ENCODE measurements at regions not wholly inside any gene's neighbourhood (a gene's known extent, or its start where the extent isn't known, plus 50 kb on each side); places are given as distances from the start of the nearest gene placed in this dataset.

DNA sequence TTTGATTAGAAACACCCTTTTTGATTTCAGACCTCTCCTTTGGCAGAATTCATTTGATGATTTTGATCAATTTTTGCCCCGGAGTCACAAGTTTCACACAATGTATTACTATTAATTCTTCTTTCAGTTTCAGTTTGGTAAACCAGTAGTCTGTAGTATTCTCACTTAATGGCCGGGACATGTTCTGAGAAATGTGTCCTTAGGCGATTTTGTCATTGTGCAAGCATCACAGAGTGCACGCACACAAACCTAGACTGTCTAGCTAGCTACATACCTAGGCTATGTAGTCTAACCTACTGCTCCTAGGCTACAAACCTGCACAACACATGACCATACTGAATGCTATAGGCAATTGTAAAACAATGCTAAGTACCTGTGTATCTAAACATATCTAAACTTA is 662.5 kb downstream of the IRX1 start:
- no peak for DNase-seq (ENCODE audit: low spot score)

DNA sequence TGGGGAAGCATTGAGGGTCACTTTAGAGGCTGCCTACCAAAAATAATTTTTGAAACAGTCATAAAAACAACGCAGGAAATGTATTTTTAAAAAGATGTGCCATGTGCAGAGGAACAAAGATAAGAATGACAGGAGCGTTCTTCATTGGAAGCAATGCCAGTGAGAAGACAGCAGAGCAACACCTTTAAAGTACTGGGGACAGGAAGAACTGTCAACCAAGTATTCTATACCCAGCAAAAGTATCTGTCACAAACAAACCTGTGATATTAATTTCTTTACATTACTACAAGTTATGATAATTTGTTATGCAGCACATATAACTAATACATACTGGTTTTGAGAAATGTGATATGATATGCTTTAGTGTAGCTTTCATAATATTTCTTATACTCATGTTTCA is 675.6 kb downstream of the IRX1 start:
- FAIRE-seq: no peak

More for the DNA sequence above, 662.5 kb downstream of the IRX1 start:
- no peak for FAIRE-seq

DNA sequence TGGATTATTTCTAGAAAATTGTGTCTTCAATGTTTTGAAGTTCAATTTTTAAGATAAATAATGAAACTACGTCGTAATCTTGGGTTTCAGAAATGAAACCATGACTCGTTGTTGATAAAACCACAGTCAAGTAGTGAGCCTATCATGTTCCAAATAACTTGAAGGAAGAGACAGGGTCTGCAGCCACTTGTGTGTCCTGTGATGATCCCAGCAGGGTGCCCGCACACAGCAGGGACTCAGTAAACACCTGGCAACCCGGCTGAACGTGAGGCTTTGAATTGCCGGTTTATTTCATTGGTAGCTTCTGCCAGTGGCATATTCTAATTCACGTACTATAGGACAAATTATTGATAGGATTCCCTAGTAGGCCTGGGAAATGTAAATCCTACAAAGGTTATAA is 679.6 kb downstream of the IRX1 start:
- FAIRE-seq: no peak
- no peak for DNase-seq (ENCODE audit: low spot score)

More for the DNA sequence above, 675.6 kb downstream of the IRX1 start:
- DNase-seq (ENCODE audit: low spot score): no peak

GRCh38 chr5:4294878-4295277 is 699.2 kb downstream of the IRX1 start:
- DNase-seq (ENCODE audit: low spot score) (no peak), FAIRE-seq (no peak)

GRCh38 chr5:4295663-4296339 is 700.2 kb downstream of the IRX1 start:
- DNase-seq (ENCODE audit: low spot score) (no peak), FAIRE-seq (no peak)

DNA sequence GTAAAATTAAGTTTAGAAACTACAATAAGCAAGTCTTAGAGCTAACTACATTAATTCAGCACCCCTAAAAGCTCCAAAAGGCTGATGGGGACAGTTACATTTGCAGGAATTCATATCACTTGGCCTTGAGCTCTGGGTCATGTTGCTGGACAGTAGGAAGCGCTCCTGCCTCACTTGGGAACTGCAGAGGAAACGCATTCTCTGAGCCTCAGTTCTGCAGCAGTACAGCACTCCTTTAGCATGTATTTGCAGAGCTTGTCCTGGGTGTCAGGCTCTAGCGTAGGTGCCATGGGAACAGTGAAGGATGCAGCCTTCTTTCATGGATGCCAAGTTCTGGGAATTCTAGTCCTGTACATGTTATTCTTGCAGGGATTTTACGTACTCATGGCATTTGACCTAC is 710.4 kb downstream of the IRX1 start:
- no peak for FAIRE-seq

GRCh38 chr5:4309026-4309425 is 713.4 kb downstream of the IRX1 start:
- DNase-seq (ENCODE audit: low spot score) (no peak), FAIRE-seq (no peak)

More for the DNA sequence above, 710.4 kb downstream of the IRX1 start:
- DNase-seq (ENCODE audit: low spot score): no peak

DNA sequence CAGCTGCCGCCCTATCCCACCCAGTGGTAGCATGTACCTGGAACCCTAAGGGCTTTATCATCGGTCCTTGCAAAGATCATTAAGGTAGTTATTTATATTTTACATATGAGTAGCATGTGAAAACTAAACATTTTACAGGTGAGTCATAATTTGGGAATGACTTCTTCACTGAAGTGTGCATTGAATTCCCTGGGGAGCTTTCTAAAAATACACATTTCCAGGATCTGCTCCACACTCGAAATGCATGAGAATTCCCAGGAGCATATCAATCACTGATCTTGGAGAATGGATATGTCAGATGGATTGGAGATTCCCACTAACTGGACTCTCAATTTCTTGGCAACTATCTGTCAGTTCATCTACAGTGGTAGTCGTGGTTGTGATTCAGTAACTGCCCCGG is 717.5 kb downstream of the IRX1 start:
- FAIRE-seq (no peak), DNase-seq (ENCODE audit: low spot score) (no peak)

- FAIRE-seq (no peak), DNase-seq (ENCODE audit: low spot score) (no peak)
Measured at GRCh38 chr5:4319478-4320128, 724.0 kb downstream of the IRX1 start.

GRCh38 chr5:4330327-4330726 is 734.7 kb downstream of the IRX1 start:
- DNase-seq (ENCODE audit: low spot score) (no peak), FAIRE-seq (no peak)

- no peak for DNase-seq (ENCODE audit: low spot score)
- FAIRE-seq: no peak
Measured at GRCh38 chr5:4335078-4335477, 739.4 kb downstream of the IRX1 start.

DNA sequence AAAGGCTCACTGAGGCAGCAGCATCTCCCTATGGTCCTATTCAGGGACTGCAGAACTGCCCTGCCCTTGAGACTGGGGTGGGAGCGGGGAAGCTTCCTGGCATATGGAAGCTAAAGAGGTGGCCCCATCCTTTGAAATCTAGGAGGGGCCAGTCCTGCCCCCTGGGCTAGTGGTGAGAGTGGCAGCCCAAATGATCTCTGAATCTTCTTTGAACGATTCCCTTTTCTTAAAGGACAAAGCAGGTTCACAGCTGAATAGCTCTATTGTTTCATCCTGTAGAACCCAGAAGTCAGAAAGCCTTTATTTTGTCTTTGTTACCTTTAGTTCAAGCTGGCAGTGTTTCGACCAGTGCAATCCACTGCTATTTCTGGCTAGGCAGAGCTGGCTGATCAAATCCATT is 741.9 kb downstream of the IRX1 start:
- no peak for FAIRE-seq

DNA sequence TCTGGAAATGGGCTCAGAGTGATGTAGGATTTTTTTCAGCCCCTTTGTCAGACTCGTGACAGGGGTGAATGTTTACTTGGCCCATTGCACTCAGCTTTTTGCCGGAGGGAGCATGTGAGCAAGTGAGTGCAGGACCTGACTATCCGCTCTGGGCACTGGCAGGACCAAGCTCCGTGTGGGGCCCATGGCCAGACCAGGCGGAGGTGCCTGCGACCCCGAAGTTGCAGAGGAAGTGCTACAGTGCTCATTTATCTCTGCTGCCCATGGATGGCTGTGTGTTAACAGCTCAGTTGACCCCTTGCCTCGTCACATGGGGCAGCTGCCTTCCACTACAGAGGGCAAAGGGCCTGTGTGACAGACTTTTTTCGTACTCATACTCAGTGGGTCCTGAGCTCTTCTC is 744.3 kb downstream of the IRX1 start:
- DNase-seq (ENCODE audit: low spot score) (no peak), FAIRE-seq (no peak)

More for the DNA sequence above, 741.9 kb downstream of the IRX1 start:
- DNase-seq (ENCODE audit: low spot score): no peak

GRCh38 chr5:4345850-4346249 is 750.2 kb downstream of the IRX1 start:
- DNase-seq (ENCODE audit: low spot score): no peak
- FAIRE-seq: no peak

GRCh38 chr5:4348423-4348822 is 752.8 kb downstream of the IRX1 start:
- FAIRE-seq: no peak
- no peak for DNase-seq (ENCODE audit: low spot score)

GRCh38 chr5:4348919-4349318 is 753.3 kb downstream of the IRX1 start:
- DNase-seq (ENCODE audit: low spot score): no peak
- no peak for FAIRE-seq

DNA sequence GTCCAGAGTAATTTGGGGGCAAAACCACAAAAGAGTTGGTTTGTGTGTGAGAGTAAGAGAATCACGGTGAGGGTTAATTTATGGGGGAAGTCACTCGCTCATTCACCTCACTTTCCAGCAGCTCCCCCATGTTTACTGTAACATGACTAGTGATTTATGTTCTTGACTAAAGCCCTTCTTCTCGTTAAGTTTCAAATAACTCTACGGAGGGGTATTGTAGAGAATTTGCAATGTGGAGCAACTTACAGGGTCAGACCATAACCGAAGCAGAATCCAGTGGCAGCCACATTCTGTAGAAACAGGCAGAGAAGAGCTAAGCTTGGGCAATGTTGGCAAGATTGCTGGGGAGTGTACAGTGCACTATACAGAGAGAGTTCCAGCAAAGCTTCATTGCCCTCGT is 760.6 kb downstream of the IRX1 start:
- FAIRE-seq: no peak
- no peak for DNase-seq (ENCODE audit: low spot score)

- DNase-seq (ENCODE audit: low spot score): no peak
- FAIRE-seq: no peak
Measured at GRCh38 chr5:4359847-4360246, 764.2 kb downstream of the IRX1 start.

DNA sequence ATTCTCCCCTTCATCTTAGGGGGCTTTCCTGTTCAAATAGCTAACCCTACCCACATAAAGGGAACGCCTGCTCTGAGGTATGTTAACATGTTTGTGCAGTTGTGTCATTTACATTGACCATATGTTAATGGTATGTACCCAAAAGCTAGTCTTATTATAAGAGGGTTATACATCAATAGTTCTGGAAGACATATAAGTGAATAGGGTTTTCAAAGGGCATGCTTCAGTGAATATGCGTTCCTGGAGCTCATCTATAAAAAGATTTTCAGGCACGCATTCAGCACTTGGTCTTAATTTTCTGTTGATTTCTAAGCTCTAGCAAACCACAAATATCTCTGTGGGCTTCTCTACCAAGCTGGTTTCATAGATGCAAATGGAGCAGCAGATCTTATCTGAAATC is 766.1 kb downstream of the IRX1 start:
- no peak for FAIRE-seq
- DNase-seq (ENCODE audit: low spot score): no peak

DNA sequence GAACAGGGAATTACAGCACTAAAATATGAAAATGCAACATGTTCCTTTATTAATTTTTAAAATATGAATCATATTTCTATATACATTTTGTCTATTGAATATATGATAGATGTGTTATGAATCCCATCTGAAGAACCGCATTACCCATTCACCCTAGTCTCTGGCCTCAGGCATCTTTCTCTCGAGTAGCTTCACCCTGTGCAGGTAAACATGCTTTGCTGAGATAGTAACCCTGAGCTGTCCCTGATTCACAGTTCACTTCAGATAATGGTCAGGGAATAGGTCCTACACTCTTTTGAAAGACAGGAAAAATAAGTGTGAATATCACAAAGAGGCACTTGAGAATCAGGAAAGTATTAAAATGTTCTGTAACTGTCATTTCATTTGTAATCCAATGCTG is 766.8 kb downstream of the IRX1 start:
- no peak for DNase-seq (ENCODE audit: low spot score)
- no peak for FAIRE-seq

GRCh38 chr5:4363045-4363444 is 767.4 kb downstream of the IRX1 start:
- FAIRE-seq: no peak
- no peak for DNase-seq (ENCODE audit: low spot score)

DNA sequence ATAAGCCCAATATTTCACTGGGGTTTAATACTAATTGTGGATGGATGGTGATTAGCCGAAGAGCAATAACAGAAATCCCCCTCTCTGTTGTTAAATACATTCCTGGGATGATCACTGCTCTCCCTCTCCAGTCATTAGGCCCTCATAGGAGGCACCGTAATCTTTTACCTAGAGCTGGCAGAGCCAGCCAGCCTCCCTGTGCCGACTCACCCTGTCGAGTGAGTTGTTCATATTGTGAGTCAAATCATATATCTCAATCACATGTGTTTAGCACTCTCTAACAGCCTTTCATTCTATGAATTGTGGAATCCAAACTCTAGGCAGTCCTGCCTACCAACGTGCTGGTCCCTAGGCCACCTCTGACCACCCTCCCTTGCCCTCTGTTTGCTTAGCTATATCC is 771.0 kb downstream of the IRX1 start:
- no peak for DNase-seq (ENCODE audit: low spot score)
- FAIRE-seq: no peak

- DNase-seq (ENCODE audit: low spot score) (no peak), FAIRE-seq (no peak)
Measured at GRCh38 chr5:4370218-4370617, 769.9 kb upstream of the ADAMTS16 start.
